Breast epithelium (tissue), 3 donors: ENCODE measurements at regions not wholly inside any gene's neighbourhood (a gene's known extent, or its start where the extent isn't known, plus 50 kb on each side); places are given as distances from the start of the nearest gene placed in this dataset.

Experiments used
- CTCF ChIP-seq, 3 donors: fragments of 450-650 bp; IDR thresholded peaks; one replicate each; pipeline ENCODE4 v1.5.1; 2016 to 2017; ENCODE audit warnings: antibody characterized with exemption in 3 of 3, mild to moderate bottlenecking in 3 of 3, moderate library complexity in 3 of 3
- POLR2A ChIP-seq: fragments of 450-650 bp; IDR thresholded peaks from one replicate; pipeline ENCODE4 v1.6.1; 2016; ENCODE audit warnings: antibody characterized with exemption, mild to moderate bottlenecking, moderate library complexity

GRCh38 chr1:13926556-13926955 is 226.6 kb downstream of the PRDM2 start:
- TF ChIP-seq POLR2A, result no peak
- TF ChIP-seq CTCF (IDR thresholded peaks at IDR 0.05), result no peak
